MCF 10A (cell line): ENCODE measurements at regions not wholly inside any gene's neighbourhood (a gene's known extent, or its start where the extent isn't known, plus 50 kb on each side); places are given as distances from the start of the nearest gene placed in this dataset.
"Not testable (repeated sequence)": the region's sequence is repeated elsewhere in the genome, so short reads cannot be mapped to it uniquely, and the experiment has no call there.

ENCODE experiments used
- BruUV-seq: library from RNA; stranded (reverse); fragments of 400-500 nt; replicated peaks from 2 replicates; lab custom pipeline; 2021; lab: Mats Ljungman, UMichigan
- CTCF ChIA-PET: fragments of 300-600 bp; sonication (Branson Sonifier 250); formaldehyde crosslinking; extraction: SDS; loops from one replicate; lab custom pipeline; 2021; ENCODE audit warnings: antibody characterized with exemption, inconsistent platforms; lab: Yijun Ruan, JAX
- POLR2A ChIA-PET: fragments of 300-600, 350-650 bp; sonication (Branson Sonifier 250); formaldehyde crosslinking; extraction: SDS; loops from one replicate; lab custom pipeline; 2020; ENCODE audit warnings: antibody characterized with exemption, inconsistent platforms; lab: Yijun Ruan, JAX
- DNase-seq: peaks from one replicate; pipeline ENCODE4 v3.0.0-alpha.2; 2018; ENCODE audit not compliant: unreplicated experiment
- H3K27ac Mint-ChIP-seq: one replicate; pipeline ENCODE4 v1.8.0; 2022; ENCODE audit warnings: mild to moderate bottlenecking, low read depth, mixed read lengths; ENCODE audit not compliant: unreplicated experiment
- H3K27me3 Mint-ChIP-seq: one replicate; pipeline ENCODE4 v1.8.0; 2022; ENCODE audit warnings: mixed read lengths; ENCODE audit not compliant: insufficient read depth, unreplicated experiment
- H3K36me3 Mint-ChIP-seq: one replicate; pipeline ENCODE4 v1.8.0; 2022; ENCODE audit warnings: mild to moderate bottlenecking, moderate library complexity, mixed read lengths; ENCODE audit not compliant: insufficient read depth, unreplicated experiment
- H3K4me1 Mint-ChIP-seq: one replicate; pipeline ENCODE4 v1.8.0; 2022; ENCODE audit warnings: mixed read lengths; ENCODE audit not compliant: insufficient read depth, unreplicated experiment
- H3K4me3 Mint-ChIP-seq: one replicate; pipeline ENCODE4 v1.8.0; 2022; ENCODE audit warnings: mild to moderate bottlenecking, moderate library complexity, mixed read lengths; ENCODE audit not compliant: unreplicated experiment
- H3K9me3 Mint-ChIP-seq: one replicate; pipeline ENCODE4 v1.8.0; 2022; ENCODE audit warnings: mixed read lengths; ENCODE audit not compliant: unreplicated experiment
- intact Hi-C: fragments of 100-400 bp; cut with micrococcal nuclease; formaldehyde crosslinking; loops from 2 replicates; pipeline ENCODE4 v1.14.1; 2022
- TF ChIP-seq, protein P1 (sequence below): fragments of 200-600 bp; IDR thresholded peaks from one replicate; pipeline ENCODE4 v1.8.0; 2022; ENCODE audit warnings: antibody characterized with exemption, mild to moderate bottlenecking; ENCODE audit not compliant: unreplicated experiment

GRCh38 chr9:102445181-102445747 is 549.9 kb upstream of the CYLC2 start:
- no peak overlapping the region for H3K4me3 Mint-ChIP-seq
- H3K36me3 Mint-ChIP-seq = no peaks in the 10 kb centered on the region
- H3K27ac Mint-ChIP-seq = no peak overlapping the region
- ChIA-PET CTCF (no interaction called here), POLR2A (no interaction called here)
- no peak for DNase-seq
- TF ChIP-seq, protein P1, sequence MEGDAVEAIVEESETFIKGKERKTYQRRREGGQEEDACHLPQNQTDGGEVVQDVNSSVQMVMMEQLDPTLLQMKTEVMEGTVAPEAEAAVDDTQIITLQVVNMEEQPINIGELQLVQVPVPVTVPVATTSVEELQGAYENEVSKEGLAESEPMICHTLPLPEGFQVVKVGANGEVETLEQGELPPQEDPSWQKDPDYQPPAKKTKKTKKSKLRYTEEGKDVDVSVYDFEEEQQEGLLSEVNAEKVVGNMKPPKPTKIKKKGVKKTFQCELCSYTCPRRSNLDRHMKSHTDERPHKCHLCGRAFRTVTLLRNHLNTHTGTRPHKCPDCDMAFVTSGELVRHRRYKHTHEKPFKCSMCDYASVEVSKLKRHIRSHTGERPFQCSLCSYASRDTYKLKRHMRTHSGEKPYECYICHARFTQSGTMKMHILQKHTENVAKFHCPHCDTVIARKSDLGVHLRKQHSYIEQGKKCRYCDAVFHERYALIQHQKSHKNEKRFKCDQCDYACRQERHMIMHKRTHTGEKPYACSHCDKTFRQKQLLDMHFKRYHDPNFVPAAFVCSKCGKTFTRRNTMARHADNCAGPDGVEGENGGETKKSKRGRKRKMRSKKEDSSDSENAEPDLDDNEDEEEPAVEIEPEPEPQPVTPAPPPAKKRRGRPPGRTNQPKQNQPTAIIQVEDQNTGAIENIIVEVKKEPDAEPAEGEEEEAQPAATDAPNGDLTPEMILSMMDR = no peak
- peaks cover 7% of the 10 kb centered on the region for H3K9me3 Mint-ChIP-seq
- H3K27me3 Mint-ChIP-seq = peaks cover 80% of the 10 kb centered on the region
- no TSS peak for BruUV-seq
- no peaks in the 10 kb centered on the region for H3K4me1 Mint-ChIP-seq
- intact Hi-C loops = no loop called here

GRCh38 chr9:102439583-102439982 is 555.5 kb upstream of the CYLC2 start:
- intact Hi-C loops = no loop called here

DNA sequence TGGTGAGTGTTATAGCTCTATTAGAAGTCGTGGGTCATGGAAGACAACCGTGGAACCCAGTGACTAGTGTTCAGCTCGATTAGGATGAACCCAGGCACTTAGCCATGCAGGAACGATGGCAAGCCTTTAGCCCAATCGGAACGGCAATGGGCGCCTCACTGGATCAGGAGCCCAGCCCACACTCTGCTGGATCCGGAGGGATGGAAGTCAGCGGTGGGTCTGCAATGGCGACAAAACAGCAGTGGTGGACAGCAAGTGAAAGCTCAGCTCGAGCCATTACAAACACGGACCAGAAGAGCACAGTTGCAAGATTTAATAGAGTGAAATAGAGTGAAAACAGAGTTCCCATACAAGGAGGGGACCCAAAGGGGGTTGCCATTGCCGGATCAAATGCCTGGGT is 558.5 kb upstream of the CYLC2 start:
- POLR2A ChIA-PET, H3K4me1 Mint-ChIP-seq, BruUV-seq, H3K36me3 Mint-ChIP-seq, intact Hi-C loops, DNase-seq, CTCF ChIA-PET, H3K9me3 Mint-ChIP-seq, H3K27ac Mint-ChIP-seq, H3K4me3 Mint-ChIP-seq: not testable (repeated sequence)
- H3K27me3 Mint-ChIP-seq = peaks cover 75% of the 10 kb centered on the region

More at GRCh38 chr9:102439583-102439982, 555.5 kb upstream of the CYLC2 start:
- H3K4me3 Mint-ChIP-seq = no peak overlapping the region
- peaks cover 5% of the 10 kb centered on the region for H3K4me1 Mint-ChIP-seq
- H3K27me3 Mint-ChIP-seq = peaks cover 73% of the 10 kb centered on the region
- H3K36me3 Mint-ChIP-seq = no peaks in the 10 kb centered on the region
- no peak for DNase-seq
- H3K27ac Mint-ChIP-seq = no peak overlapping the region
- ChIA-PET CTCF (interaction anchor here (1.0 kb wide), 1 partner anchor 469 kb away, joined by 3 read pairs; no protein-coding TSS in a partner anchor), POLR2A (interaction anchor here (0.6 kb wide), 1 partner anchor 858 kb away, joined by 5 read pairs; no protein-coding TSS in a partner anchor)
- no TSS peak for BruUV-seq
- no peaks in the 10 kb centered on the region for H3K9me3 Mint-ChIP-seq
- TF ChIP-seq, protein P1 = no peak

DNA sequence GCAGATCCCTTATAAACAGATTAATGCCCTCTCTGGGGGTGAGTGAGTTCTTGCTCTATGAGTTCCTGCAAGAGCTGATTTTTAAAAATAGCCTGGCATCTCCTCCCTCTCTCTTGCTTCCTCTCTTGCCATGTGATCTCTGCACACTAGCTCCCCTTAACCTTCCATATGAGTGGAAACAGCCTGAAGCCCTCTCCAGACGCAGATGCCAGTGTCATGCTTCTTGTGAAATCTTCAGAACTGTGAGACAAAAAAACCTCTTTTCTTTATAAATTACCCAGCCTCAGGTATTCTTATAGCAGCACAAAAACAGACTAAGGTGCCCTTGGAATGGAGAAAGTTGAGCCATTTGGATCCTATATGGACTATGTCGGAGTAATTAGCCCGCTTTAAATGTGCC is 559.7 kb upstream of the CYLC2 start:
- no peaks in the 10 kb centered on the region for H3K36me3 Mint-ChIP-seq
- peaks cover 5% of the 10 kb centered on the region for H3K4me1 Mint-ChIP-seq
- no peak overlapping the region for H3K27ac Mint-ChIP-seq
- no peak overlapping the region for H3K4me3 Mint-ChIP-seq
- CTCF ChIA-PET = no interaction called here
- TF ChIP-seq, protein P1 = no peak
- H3K27me3 Mint-ChIP-seq = peaks cover 75% of the 10 kb centered on the region
- intact Hi-C loops = no loop called here
- DNase-seq = no peak
- POLR2A ChIA-PET = no interaction called here
- H3K9me3 Mint-ChIP-seq = no peaks in the 10 kb centered on the region
- no TSS peak for BruUV-seq
